HL-60 (cell line): ENCODE measurements at regions not wholly inside any gene's neighbourhood (a gene's known extent, or its start where the extent isn't known, plus 50 kb on each side); places are given as distances from the start of the nearest gene placed in this dataset.

ENCODE experiments used
- CTCF ChIP-seq: IDR thresholded peaks from one replicate; pipeline ENCODE4 v1.5.1; 2011; ENCODE audit warnings: low read length, control low read depth, inconsistent platforms; ENCODE audit not compliant: insufficient read depth
- GABPA ChIP-seq: IDR thresholded peaks from 2 replicates; pipeline ENCODE4 v1.6.1; 2012; ENCODE audit warnings: low read depth
- POLR2AphosphoS5 ChIP-seq: IDR thresholded peaks from 2 replicates; pipeline ENCODE4 v1.6.1; 2012; ENCODE audit warnings: low read depth
- REST ChIP-seq: IDR thresholded peaks from 2 replicates; pipeline ENCODE4 v1.6.1; 2012; ENCODE audit warnings: low read depth; ENCODE audit not compliant: insufficient replicate concordance

- TF ChIP-seq CTCF, result no peak
- no peak for TF ChIP-seq REST
- no peak for TF ChIP-seq GABPA
- no peak for TF ChIP-seq POLR2AphosphoS5
These were observed 261.0 kb downstream of the SOX9 start for GRCh38 chr17:72381597-72382397.
